Activated CD8-positive, alpha-beta memory T cell treated with anti-CD3 and anti-CD28 coated beads, Interleukin-2, amount 50 U/mL, for 1 hour (primary cell): ENCODE measurements at regions not wholly inside any gene's neighbourhood (a gene's known extent, or its start where the extent isn't known, plus 50 kb on each side); places are given as distances from the start of the nearest gene placed in this dataset.

Experiments
- DNase-seq: peaks from one replicate; pipeline ENCODE4 v3.0.0-alpha.2; 2020; ENCODE audit errors: extremely low read depth

DNA sequence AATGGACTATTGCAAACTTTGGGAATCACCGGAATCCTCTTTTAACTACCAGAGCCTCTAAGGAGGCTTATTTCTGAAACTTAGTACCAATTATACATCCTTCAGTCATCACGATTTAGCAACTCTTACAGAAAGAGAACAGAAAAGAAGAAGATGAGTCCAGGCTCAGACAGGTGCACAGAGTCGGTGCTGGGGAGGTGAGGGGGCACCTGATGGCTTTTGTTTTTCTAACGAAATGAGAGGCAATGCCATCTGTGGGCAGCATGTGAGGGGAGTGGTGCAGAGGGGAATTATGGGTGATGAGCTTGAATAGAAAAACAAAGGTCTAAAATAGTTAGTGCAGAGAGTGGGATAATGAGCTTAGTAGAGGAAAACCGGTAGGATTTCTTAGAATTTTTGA, 522.6 kb downstream of the CMPK2 start:
- DNase-seq, result no peak

DNA sequence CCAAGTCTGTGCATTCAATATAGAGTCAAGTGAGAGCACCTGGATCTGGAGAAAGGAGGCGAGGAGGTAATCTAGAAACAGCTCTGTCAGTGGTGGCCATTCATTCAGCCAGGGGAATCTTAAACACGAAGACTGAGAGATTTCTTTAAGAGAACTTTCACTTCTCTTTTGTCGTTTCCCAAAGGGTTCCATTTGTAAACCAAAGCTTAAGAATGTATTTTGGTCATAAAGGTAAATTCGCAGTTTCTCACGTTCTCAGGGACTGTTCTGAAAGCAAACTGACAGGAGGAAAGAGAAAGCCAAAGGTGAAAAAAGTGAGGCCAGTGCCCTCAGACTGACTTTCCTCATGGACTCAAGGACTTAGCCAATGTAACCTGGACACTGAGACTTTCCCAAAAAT, 513.5 kb downstream of the CMPK2 start:
- no peak for DNase-seq

DNA sequence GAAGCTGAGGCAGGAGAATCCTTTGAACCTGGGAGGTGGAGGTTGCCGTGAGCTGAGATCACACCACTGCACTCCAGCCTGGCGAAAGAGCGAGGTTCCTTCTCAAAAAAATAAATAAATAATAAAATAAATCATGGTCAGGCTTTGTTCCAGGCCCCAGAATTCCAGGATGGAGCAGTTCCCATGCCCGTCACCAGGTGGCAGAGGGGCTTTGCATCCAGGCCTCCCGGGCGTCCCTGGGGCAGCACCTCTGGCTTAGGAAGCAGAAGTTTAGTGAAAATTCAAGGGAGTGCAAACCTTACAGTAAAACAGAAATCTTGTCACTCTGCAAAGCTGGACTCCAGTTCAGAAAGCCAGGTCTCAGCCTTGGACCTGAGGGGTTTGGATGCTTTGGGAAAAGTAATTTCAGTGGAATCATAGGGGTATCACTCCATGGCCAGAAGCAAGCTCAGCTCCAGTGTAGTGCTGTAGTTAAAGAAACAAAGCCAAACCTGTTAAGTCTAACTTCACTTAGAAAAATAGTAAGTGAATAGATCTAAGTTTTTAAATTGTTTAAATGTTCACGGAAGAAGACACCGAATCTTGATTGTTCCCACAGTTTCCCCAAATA, 512.7 kb downstream of the CMPK2 start:
- DNase-seq, result no peak

DNA sequence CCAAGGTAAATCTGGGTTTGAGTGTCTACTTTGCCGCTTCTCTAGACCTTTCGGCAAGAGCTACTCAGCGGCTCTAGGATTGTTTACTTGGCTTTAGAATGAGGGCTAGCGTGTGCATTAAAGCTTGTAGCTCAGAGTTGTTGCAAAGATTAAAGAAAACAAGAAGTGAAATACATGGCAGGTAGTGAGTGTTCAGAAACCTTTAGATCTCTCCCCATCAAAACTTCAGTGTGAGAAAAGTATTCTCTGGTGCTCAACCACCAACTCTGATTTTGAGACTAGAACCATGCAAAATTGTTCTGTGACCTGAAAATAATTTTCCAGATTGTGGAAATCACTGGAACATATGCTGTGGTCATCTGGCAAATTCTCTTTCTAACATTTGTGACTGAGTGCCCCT, 512.0 kb downstream of the CMPK2 start:
- DNase-seq, result no peak

DNA sequence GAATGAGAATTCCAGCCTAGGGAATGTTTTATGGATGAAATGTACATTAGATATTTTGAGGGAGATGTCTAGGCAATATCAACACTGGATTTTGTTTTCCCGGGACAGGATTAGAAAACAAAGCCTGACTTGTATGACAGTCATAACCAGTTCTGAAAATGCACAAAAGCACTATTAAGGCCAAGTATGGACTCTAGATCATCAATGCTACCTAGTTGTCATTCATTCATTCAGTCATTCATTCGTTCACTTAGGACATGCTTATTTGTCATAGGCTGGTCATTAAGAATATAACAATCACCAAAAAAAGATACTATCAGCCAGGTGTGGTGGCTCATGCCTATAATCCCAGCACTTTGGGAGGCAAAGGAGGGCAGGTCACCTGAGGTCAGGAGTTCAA, 511.2 kb downstream of the CMPK2 start:
- DNase-seq, result no peak

DNA sequence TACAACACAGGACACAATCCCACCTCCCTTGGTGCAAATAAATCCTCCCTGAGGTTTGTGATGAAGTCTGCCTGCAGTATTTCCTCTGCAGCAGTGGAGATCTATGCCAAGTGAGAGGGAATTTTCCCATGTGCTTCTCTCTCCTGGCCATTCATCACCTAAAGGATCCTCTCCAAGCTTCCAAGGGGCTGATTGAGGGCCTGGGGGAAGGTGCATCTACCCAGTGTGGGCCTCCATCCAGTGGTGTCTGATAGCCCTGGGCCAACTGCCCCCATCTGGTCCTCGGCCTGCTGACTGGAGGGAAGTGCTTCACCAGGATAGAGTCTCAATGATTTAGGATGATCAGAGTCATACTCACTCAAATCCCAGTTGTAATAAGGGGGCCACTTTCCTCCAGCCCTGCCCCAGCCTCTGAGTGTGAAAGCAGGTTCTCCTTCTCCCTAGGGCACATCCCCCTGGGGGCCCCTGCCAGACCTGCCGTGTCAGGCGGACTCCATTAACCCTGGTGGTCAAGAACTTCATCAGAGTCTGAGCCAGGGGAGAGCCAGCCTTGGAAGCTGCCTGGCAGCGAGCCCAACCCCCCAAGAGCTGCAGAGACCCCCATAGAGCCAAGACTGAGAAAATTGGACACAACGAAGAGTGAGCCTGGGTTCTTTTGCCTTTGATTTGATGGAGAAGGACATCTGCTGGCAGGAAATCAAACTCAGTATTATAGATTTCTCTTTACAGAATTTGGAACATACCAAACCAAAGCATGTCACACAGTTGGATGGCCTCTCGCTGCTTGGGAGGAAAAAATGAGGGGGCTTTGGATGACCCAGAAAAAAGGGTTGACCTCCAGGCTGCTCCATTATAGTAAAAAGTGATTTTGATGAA, 509.6 kb downstream of the CMPK2 start:
- DNase-seq, result no peak

DNA sequence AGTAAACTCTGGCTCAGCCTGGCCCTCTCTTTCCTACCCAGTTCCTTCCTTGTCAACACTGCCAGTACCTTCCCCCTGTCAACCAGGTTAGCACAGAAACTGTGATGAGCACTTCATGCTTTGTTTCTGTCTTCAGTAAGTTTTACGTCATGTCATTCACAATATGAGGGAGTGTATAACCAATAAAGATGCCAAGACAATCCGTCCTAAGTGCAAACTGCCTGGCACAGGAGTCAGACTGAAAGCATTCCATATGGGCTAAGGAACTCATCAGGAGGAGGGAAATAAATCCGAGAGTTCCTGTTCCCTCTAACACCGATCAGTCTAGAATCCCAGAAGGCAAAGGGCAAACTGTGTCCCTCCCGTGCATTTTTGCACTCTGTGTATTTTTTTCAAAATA, 507.2 kb downstream of the CMPK2 start:
- no peak for DNase-seq

DNA sequence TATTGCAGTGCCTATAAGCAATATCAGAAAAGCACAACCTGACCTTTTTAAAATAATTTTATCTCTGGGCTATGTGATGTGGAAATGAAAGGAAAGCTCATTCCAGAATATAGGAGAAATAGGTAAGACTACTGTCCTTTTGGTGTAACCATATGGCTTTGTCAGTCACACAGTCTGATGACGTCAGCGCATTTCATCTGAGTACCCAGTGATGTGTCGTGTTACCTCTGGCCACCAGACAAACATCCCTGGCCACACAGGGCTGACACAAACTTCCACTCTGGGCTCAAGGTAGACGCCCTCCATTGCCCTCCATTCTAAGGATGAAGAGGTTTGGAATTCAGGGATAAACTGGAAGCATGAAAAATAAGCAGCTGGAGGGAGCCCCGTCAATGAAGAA, 506.7 kb downstream of the CMPK2 start:
- DNase-seq, result no peak

DNA sequence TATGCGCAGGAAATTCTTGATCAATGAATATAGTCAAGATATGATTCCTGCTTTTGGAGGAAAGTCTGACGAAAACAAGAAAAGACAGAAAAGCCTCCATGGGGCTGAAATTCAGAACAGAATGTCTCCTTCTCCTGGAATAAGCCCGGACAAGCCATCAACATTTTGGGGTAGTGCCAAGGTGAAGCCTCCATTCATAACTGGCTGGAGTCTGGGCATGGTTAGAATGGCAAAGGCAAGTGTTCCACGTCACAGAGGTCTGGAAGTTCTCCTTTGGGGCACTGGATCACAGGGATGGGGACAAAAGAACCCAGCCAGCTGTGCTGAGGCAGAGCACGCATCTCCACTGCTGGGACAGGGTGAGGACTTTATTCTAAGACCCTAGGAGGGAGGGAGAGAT, 505.7 kb downstream of the CMPK2 start:
- DNase-seq, result no peak

DNA sequence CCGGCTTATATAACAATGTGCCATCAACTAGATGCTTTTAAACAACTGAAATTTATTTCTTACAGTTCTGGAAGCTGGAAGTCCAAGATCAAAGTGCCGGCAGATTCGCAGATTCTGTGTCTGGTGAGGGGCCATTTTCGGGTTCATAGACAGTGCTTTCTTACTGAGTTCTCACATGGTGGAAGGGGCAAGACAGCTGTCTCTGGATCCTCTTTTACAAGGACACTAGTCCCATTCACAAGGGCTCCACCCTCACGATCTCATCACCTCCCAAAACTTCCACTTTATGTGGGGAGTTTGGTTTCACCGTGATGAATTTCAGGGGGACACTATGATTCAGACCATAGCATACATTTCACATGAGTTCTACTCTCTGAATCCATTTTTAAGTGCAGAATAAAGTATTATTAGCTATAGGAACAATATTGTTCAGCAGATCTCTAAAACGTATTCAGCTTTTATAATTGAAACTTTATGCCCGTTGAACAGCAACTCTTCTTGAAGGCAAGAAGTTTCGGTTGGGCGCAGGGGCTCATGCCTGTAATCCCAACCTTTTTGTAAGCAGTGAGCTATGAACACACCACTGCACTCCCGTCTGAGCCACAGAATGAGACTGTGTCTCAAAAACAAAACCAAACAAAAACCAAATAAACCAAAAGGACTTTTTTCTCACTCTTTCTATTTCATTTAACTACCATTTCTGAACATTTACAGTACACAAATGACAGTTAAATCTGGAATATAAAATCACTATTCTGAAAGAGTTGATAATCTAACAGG, 502.8 kb downstream of the CMPK2 start:
- no peak for DNase-seq

DNA sequence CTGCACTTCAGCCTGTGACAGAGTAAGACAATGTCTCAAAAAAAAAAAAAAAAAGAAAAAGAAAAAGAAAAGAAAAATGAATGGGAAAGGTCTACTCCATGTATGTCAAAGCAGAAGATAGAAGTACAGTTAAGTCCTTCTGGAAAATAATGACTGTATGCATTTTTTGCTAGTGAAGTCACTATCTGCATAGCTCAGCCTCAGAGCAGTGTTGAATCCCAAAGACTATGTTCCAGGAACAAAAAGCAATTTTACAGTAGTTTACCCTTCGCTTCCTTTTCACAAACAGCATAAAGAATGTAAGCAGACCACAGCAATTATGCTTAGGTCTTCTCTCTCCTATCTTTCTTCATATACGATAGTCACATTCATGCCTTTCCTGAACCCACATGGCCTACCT, 497.4 kb downstream of the CMPK2 start:
- no peak for DNase-seq

DNA sequence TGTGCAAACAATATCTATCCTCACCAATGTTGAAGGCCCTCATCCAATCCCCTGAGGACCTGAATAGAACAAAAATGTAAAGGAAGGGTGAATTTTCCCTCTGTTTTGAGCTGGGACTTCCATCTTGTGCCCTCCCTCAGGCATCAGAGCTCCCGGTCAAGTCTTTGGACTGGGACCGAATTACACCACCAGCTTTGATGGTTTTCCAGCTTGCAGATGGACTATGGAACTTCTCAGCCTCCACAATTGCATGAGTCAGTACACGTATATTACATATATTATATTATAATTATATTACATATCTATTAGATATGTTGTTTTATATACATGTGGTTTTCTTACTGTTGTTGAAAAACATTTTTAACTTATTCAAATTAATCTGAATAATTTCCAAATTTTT, 496.4 kb downstream of the CMPK2 start:
- no peak for DNase-seq

DNA sequence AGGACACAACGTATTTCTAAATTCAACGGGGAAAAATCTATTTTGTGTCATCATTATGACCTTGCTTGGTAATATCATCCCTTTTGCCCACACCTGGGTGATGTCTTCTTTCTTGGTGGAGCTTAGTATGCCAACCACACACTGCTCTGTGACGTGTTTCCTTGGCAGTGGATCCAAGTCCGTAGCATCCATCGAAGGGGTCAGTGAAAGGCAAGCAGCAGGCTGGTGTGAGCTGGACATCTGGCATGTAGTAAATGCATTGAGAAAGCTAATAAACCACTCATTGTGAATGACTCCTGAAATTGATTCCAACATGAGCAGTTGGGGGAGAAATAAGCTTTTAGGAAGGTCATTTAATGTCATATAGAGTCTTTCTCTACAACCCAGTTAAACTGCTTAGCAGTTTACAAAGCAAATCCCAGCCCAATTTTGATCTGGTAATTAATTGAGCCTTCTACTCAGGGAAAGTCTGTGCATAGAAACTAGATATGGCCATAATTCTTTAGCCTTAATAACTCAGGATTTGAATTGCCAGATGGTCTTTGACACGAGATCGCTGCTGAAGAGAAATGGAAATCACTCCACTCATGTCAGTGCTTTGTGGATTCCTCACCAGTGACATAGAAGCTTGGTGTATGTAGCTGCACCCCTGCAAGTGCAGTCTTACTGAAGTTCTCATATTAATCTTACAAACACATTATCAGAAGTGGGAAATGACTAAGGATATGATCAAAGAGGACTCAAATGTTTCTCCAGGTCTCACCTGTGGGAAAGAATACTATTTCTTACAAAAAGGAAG, 494.8 kb downstream of the CMPK2 start:
- no peak for DNase-seq

DNA sequence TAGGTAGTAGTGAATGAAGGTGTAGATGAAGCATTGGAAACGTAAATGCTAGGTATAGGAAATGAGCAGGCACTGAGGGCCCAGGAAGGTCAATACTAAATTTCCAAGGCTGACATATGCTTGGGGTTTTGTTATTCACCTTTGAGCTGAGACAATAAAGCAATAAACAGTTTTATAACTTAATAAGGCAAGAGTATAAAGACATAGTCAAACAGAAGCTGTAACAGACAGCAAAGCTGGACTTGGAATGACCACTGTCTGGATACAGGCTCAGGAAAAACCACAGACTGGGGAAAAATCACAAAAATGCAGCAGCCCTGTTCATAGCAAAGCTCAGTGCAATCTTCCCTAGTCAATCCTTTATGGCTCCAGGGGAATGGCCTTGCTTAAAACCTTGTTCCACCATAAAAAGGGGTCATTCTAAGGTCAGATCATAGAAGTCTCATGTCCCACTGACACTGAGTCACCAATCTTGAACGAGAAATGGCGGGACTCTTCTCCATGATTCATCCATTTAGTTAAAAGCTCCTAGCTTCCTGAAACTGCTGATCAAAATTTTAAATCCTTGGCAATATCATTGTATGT, 493.3 kb downstream of the CMPK2 start:
- no peak for DNase-seq

DNA sequence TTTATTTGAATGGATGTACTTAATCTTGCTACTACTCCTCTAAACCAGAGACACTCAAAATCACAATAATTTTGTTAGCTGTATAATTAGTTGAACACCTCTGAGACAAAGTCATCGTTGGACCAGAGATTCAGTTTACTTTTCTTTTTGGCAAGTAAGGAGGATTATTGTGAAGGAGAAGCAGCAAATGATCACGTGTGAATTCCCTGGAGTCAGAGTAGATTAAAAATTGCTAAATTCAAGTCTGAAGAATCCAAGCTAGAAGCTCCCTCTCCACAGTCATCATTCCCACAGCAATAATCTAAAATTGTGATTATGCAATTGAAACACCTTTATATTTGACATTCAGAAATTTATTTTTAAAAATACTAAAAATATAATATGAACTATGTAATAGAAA, 484.4 kb downstream of the CMPK2 start:
- DNase-seq, result no peak

DNA sequence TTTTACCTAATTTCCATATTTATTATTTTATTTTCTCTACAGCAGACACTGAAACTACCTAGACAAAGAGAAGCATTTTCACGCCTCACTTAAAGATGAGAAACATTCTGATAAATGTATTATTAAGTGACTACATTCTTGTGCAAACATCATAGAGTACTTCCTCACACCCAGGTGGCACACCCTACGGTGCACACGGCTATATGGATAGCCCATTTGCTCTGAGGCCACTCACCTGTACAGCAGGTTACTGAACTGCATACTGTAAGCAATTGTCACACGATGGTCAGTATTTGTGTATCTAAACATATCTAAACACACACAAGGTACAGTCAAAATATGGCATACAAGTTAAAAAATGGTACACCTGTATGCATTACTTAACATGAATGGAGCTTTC, 481.4 kb downstream of the CMPK2 start:
- no peak for DNase-seq

DNA sequence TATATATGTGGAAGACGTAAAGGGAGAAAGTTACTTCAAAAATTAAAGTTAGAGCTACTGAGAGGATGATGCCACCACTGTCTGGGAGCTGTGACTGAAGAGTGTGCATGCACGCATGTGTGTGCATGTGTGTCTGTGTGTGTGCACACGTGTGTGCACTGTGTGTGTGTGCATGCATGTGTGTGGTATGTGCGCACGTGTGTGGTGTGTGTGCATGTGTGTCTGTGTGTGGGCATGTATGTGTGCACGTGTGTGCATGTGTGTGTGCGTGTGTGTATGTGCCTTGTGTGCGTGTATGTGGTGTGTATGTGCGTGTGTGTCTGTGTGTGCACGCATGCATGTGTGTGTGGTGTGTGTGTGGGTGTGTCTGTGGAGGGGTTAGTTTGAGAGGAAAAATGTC, 473.4 kb downstream of the CMPK2 start:
- no peak for DNase-seq

DNA sequence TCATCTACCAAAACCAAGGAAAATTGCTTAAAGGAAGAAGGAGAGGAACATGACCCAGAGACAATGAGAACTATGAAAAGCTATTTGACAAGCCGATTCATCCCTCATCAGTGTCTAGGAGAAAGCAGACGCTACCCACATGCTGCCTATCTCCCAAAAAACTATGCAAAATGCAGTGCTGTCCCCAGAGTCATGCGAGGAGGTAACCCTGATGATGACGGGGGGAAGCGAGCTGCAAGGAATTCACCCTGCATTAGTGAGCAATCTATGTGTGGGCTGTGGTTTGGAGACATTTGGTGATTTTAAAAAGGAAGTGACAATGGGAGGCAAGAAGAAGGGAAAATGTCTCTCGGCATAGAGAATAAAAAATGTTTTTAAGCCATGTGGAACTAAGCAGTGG, 472.7 kb downstream of the CMPK2 start:
- no peak for DNase-seq

DNA sequence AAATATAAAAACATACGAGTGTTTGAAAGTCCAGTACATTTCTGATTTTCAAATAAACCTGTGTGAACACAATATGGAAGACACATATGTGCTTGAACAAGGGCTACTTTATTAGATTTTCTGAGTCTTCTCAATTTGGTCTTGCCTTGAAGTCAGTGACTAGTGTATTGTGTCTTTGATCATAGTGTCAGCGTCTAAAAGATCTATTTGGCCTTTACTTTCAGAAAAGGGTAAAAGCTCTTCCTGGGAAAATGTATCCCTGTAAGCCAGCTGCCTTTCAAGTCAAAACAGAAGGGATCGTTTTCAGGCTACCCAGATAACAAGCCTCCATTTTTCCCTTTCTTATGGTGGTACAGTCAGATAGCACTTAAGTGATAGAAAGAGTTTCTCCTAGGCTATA, 471.9 kb downstream of the CMPK2 start:
- DNase-seq, result no peak

DNA sequence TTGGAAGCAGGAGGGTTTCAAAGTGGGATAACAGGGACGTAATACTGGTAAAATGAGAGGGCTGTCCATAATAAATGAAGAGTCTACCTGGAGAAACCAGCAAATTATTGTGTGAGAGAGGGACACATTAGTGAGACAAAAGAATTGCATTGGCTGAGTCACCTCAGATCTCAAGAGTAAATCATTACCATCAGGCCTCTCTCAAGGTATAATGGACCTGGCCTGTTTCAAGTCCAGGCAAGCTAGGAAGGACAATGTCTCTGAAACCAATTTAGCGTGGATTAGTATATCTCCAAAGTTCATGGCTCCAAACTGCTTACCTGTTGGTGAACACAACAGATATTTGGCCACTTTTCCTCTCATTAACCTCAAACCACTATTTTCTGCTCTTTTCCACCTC, 471.4 kb downstream of the CMPK2 start:
- no peak for DNase-seq

DNA sequence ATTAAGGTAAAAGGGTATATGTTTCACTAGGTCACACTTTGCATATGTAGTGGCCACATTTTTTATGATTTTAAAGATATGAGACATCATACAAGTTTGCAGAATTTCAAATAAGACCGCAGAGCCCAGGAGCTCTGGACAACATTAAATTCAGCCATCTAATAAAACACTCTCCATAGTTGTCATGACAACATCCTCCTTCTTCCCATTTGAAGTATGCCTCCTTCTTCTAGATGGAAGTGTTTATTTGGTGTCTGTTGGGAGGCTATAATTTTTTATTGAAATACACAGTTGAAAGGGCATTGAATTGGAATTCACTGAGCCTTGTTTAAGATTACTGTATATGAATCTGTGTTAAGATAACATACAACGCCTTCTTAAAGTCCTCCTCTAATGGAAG, 467.3 kb downstream of the CMPK2 start:
- DNase-seq, result no peak

DNA sequence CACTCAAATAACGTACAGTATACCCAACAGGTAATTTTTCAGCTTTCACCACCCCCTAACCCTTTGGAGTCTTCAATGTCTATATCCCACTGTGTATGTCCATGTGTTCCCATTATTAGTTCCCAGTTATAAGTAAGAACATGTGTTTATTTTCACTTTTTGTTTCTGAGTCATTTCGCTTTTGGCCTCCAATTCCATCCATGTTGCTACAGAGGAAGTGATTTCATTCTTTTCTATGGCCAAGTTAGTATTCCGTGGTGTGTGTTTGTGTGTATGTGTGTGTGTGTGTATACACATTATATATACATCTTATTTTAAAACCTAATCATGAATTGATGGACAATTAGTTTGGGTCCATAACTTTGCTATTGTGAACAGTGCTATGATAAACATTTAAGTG, 464.4 kb downstream of the CMPK2 start:
- DNase-seq, result no peak
